GM12892 (cell line): ENCODE measurements at regions not wholly inside any gene's neighbourhood (a gene's known extent, or its start where the extent isn't known, plus 50 kb on each side); places are given as distances from the start of the nearest gene placed in this dataset.

Experiments used
- DNase-seq: peaks from one replicate; pipeline ENCODE4 v3.0.0; 2011; ENCODE audit not compliant: insufficient read length
- FAIRE-seq: peaks from 2 replicates; lab custom pipeline; 2011; peaks lifted over from hg19 to GRCh38; lab: Jason Lieb, UNC
- POLR2A ChIP-seq: IDR thresholded peaks from 2 replicates; pipeline ENCODE4 v1.6.1; 2011; ENCODE audit warnings: low read depth, low read length, control low read depth
- POLR2AphosphoS5 ChIP-seq: IDR thresholded peaks from 2 replicates; pipeline ENCODE4 v1.6.1; 2011; ENCODE audit warnings: low read depth, low read length, control low read depth
- TAF1 ChIP-seq: IDR thresholded peaks from 2 replicates; pipeline ENCODE4 v1.6.1; 2011; ENCODE audit warnings: low read depth, mild to moderate bottlenecking, control low read depth, low read length, borderline replicate concordance

- no peak for TF ChIP-seq POLR2AphosphoS5
- no peak for TF ChIP-seq POLR2A
- TF ChIP-seq TAF1 = no peak
- no peak for FAIRE-seq
- no peak for DNase-seq
Observed at GRCh38 chr3:117695871-117696645, 986.5 kb downstream of the TUSC7 start.

GRCh38 chr3:117696851-117697407 is 987.4 kb downstream of the TUSC7 start:
- TF ChIP-seq POLR2AphosphoS5 (no peak), POLR2A (no peak), TAF1 (no peak)
- DNase-seq (no peak), FAIRE-seq (no peak)

- no peak for DNase-seq
- TF ChIP-seq TAF1 (no peak), POLR2A (no peak), POLR2AphosphoS5 (no peak)
- FAIRE-seq = no peak
Observed at GRCh38 chr3:117699058-117699457, 989.5 kb downstream of the TUSC7 start.

GRCh38 chr3:117700573-117701360 is 991.2 kb downstream of the TUSC7 start:
- TF ChIP-seq TAF1 (no peak), POLR2AphosphoS5 (no peak), POLR2A (no peak)
- DNase-seq (no peak), FAIRE-seq (no peak)

- no peak for DNase-seq
- no peak for FAIRE-seq
- TF ChIP-seq POLR2A (no peak), TAF1 (no peak), POLR2AphosphoS5 (no peak)
Observed at GRCh38 chr3:117705011-117705410, 995.4 kb downstream of the TUSC7 start.

GRCh38 chr3:117706037-117706436 is 996.5 kb downstream of the TUSC7 start:
- DNase-seq = no peak
- FAIRE-seq = no peak

GRCh38 chr3:117706756-117707155 is 997.2 kb downstream of the TUSC7 start:
- TF ChIP-seq TAF1 (no peak), POLR2AphosphoS5 (no peak), POLR2A (no peak)
- no peak for DNase-seq
- no peak for FAIRE-seq

More at GRCh38 chr3:117706037-117706436, 996.5 kb downstream of the TUSC7 start:
- TF ChIP-seq POLR2A (no peak), POLR2AphosphoS5 (no peak), TAF1 (no peak)

GRCh38 chr3:117708601-117709000 is 999.0 kb downstream of the TUSC7 start:
- no peak for DNase-seq
- TF ChIP-seq TAF1 (no peak), POLR2AphosphoS5 (no peak)
- FAIRE-seq = no peak

- no peak for FAIRE-seq
Observed at GRCh38 chr3:117709108-117709507, 999.5 kb downstream of the TUSC7 start.

GRCh38 chr3:117710501-117710900 is 1000.9 kb downstream of the TUSC7 start:
- DNase-seq (no peak), FAIRE-seq (no peak)
- no peak for TF ChIP-seq TAF1
- no peak for TF ChIP-seq POLR2A
- no peak for TF ChIP-seq POLR2AphosphoS5

More at GRCh38 chr3:117709108-117709507, 999.5 kb downstream of the TUSC7 start:
- TF ChIP-seq POLR2A = no peak
- no peak for DNase-seq

GRCh38 chr3:117719316-117719926 is 1009.8 kb downstream of the TUSC7 start:
- no peak for TF ChIP-seq POLR2AphosphoS5
- TF ChIP-seq TAF1 = no peak
- no peak for TF ChIP-seq POLR2A
- FAIRE-seq = peak; percentile 38
- no peak for DNase-seq

- TF ChIP-seq POLR2AphosphoS5 (no peak), TAF1 (no peak), POLR2A (no peak)
- FAIRE-seq (no peak), DNase-seq (no peak)
Observed at GRCh38 chr3:117721866-117722265, 1012.3 kb downstream of the TUSC7 start.
